GM12891 (cell line): ENCODE measurements at regions not wholly inside any gene's neighbourhood (a gene's known extent, or its start where the extent isn't known, plus 50 kb on each side); places are given as distances from the start of the nearest gene placed in this dataset.

Source experiments
- POLR2A ChIP-seq: IDR thresholded peaks from 2 replicates; pipeline ENCODE4 v1.6.1; 2011; ENCODE audit warnings: low read depth, low read length, control low read depth
- POLR2AphosphoS5 ChIP-seq: IDR thresholded peaks from 2 replicates; pipeline ENCODE4 v1.6.1; 2011; ENCODE audit warnings: low read depth, low read length, control low read depth
- SPI1 ChIP-seq: IDR thresholded peaks from 2 replicates; pipeline ENCODE4 v1.6.1; 2011; ENCODE audit warnings: low read depth, low read length, control low read depth

DNA sequence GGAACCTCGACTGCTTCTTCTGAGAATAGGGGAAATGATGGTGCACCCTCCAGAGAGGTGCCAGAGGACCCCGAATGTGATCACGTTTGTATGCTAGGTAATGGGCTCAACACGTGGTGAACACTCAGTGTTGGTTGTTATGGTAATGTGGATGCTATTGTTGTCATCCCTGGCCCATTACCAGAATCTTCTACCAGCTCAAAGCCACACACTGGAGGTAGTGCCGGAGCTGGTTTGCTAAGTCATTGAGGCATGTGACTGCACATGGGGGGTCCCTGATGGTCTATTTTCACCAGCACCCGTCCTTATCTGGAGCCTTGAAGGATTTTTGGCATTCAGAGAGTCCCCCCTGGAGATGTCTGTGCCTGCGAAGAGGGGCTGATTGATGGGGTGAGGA is 119.1 kb upstream of the CD82 start:
- no peak for TF ChIP-seq POLR2A
- no peak for TF ChIP-seq POLR2AphosphoS5
- TF ChIP-seq SPI1: no peak
